ENCODE measurements at regions not wholly inside any gene's neighbourhood (a gene's known extent, or its start where the extent isn't known, plus 50 kb on each side); places are given as distances from the start of the nearest gene placed in this dataset.
"Not testable (repeated sequence)": the region's sequence is repeated elsewhere in the genome, so short reads cannot be mapped to it uniquely, and the experiment has no call there.

- no peaks in the 10 kb centered on the region for H3K4me1 ChIP-seq
- intact Hi-C loops (cut with DNase I): no loop called here
- H3K4me3 ChIP-seq: no peak overlapping the region
- H3K36me3 ChIP-seq: no peaks in the 10 kb centered on the region
- no peak overlapping the region for H3K27ac ChIP-seq
- no peaks in the 10 kb centered on the region for H3K27me3 ChIP-seq
- TF ChIP-seq CTCF (IDR thresholded peaks at IDR 0.05): no peak
- ATAC-seq: no peak
- no peaks in the 10 kb centered on the region for H3K9me3 ChIP-seq
- DNase-seq: no peak
Measured at GRCh38 chr6:122930252-122931180, 65.5 kb upstream of the CLVS2 start.

- ATAC-seq: no peak
- Histone ChIP-seq H3K36me3 (no peaks in the 10 kb centered on the region), H3K4me3 (no peak overlapping the region), H3K4me1 (no peaks in the 10 kb centered on the region), H3K9me3 (no peaks in the 10 kb centered on the region), H3K27me3 (no peaks in the 10 kb centered on the region), H3K27ac (no peak overlapping the region)
- TF ChIP-seq CTCF (IDR thresholded peaks at IDR 0.05): no peak
- no peak for DNase-seq
- intact Hi-C loops (cut with DNase I): no loop called here
Measured at GRCh38 chr6:122931916-122932315, 64.1 kb upstream of the CLVS2 start.

GRCh38 chr6:122944936-122945335 is 51.1 kb upstream of the CLVS2 start:
- H3K36me3 ChIP-seq; H3K27me3 ChIP-seq; H3K4me1 ChIP-seq; ATAC-seq; H3K27ac ChIP-seq; H3K9me3 ChIP-seq; intact Hi-C loops (cut with DNase I); H3K4me3 ChIP-seq; DNase-seq: not testable (repeated sequence)
